ENCODE measurements at regions not wholly inside any gene's neighbourhood (a gene's known extent, or its start where the extent isn't known, plus 50 kb on each side); places are given as distances from the start of the nearest gene placed in this dataset.

DNA sequence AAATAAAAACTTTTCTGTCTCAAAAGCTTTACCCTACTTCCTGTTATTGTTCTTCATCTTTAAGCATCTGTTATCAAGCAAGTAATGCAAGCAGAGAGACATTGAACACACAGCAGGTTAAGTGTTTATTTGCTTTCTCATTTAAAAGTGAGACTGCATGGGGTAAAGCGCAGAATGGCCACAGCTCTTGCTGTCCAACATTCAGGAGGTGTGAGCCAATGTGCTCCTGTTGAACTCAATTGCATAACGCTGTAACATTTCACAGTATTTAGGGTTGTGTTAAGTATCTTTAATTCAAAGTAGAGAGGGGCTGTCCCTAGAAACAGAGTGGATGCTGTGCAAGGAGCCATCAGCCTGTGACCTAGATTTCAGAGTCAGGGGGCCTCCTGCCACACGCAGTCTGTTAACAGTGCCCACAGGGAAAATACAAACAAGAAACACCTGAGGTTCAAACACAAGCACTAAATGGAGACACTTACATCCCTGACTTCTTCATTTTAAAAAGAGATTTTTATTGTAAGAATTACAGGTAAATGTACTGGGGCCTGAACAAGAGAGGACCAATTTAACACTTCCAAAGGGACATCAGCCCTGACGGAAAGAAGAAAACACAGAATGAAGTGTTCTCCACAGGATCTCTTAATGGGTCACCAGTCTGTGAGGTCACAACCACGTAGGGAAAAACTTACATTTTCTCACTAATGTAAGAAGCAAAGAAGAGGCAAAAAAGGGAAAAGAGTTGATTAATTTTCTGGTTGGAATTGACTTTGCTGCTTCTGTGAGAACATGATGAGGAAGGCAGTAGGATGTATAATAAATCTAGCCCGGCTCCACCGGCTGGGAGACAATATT lies 815.1 kb downstream of the VGLL3 start:
- DNase-seq (ENCODE audit: low spot score) = no peak

DNA sequence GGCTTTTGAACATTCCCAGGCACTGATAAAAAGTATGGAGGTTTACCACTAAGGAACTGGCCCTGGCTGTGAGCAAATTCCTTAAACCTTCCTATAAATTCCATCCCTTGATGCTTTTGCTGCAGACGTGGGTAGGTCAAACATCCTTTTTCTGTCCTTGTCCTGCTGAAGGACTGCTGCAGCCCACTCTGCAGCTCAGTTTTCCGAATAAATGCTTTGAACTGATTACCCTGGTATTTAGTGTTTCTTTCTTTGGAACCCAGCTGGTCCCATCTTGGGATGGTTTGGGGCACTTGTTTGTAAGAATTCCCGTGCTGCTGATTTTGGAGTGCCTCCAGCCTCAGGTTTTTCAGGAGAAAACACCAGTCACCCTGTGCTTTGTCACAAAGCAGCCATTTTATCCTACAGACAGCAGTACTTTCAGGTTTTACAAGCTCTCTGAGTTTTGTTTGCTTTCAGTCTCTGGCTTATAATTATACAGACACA lies 815.9 kb downstream of the VGLL3 start:
- DNase-seq (ENCODE audit: low spot score) = no peak

DNA sequence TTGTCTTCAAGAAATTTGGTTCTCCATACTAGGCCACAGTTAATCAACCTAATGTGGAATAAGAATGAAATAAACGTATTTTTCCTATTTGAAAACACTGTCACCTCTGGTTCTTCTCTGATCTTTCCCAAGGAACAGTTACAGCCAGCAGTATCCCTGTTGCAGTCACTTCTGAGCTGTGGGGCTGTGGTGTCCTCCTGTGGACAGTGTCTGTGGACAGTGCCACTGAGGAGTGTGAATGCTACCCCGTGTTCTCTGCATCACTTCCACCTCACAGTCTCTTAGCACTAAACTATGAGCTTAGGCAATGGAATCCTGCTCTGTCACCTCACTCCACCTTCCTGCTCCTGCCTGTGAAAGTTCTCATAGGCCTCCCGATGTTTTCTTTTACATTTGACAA lies 817.5 kb downstream of the VGLL3 start:
- DNase-seq (ENCODE audit: low spot score) = no peak

DNA sequence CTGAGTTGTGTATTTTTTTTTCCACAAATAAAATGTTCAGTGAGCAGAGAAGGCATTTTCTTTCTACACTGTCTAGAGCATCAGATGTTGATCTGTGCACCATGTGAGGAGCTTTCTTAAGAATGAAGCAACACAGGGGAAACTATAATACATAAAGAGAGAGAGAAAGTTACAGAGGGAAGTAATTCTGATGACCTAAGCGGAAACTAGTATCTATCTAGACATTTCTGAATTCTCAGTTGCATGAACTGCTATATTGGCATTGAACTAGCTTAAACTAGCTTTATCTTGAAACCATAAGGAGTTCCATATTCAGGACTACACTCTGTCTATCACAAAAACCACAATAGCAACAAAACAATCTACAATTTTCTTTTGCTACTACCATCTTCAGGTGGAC lies 822.4 kb downstream of the VGLL3 start:
- DNase-seq (ENCODE audit: low spot score) = no peak

DNA sequence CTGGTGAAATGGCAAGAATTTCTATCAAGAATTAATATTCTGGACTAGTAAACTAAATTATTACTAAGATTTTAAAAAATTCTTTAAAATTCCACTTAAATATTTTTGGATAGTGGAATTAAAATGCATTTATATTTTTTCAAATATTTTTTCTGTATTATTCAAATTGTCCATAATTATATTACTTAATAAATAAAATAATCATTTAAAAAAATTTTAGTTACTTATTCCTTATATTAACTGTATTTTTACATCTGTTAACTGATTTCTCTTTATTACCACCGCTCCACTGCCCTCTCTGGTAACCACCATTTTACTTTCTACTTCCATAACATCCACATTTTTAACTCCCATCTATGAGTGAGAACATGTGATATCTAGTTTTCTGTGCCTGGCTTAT lies 828.4 kb downstream of the VGLL3 start:
- DNase-seq (ENCODE audit: low spot score) = no peak

DNA sequence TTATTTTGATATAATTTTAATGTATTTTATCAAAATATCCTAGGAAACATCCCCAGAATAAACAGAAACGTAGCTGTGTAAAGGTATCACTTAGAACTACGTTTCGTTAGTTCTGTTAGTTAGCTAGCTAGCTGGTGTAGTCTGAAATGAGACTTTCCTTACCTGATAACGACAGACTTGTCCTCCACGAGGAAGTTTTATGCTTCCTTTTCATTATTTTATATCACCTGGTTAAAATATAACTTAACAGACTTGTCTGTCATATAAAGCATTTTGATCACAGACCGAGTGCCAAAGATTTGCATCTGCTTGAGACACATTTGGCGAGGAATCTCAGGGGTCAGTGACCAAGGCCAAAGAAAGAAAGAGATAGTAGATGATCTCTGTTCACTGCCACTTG lies 829.5 kb downstream of the VGLL3 start:
- no peak for DNase-seq (ENCODE audit: low spot score)

DNA sequence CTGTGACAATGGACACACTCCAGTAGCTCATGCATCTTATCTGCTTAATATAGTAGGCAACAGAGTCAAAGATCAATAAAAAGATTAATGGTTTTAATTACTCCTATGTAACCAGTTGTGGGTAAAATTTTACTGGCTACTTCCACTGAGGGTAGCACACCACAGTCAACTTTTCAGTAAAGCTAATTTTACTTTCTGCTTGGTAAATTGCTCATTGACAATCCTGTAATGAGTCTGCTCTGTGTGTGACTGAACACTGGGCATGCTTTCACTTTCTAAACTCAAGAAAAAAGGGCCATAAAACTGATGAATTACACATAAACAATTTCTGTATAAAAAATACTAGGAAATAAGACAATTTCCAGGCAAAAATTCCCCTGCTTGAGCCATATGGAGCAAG lies 838.3 kb downstream of the VGLL3 start:
- no peak for DNase-seq (ENCODE audit: low spot score)

DNA sequence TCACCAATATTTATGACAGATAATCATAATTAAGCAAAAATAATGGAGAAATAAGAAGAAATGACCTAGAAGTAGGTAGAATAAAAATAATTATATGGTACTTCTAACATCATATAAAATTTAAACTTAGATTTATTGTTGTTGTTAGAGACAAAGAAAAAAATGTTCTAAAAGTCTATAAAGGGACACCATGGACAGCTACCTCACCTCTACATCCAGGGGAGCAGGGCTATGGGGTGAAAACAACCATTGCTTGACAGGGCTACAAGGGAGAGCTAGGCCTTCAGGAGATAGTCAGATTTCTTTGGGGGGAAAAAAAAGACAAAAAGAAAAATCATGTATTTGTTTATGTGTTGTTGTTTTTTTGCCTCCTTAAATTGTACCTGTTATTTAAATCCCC lies 841.9 kb downstream of the VGLL3 start:
- no peak for DNase-seq (ENCODE audit: low spot score)

DNA sequence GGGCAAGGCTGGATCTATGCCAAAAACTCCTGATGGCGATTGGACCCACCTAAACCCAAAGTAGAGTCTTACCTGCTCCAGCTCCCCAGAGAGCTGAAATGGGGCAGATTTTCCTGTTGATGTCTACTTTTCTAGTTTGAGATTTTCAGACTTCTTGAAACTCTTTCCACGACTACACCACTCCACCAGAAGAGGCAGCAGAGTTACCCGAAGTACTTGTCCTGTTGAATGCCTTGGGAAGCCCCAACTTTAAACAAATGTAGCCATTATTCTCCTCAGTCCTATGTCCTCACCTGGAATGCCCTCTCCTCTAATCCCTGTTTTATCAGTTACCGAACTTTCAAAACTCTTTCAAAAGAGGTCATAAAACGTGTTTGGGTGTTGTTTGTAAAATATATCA lies 843.8 kb downstream of the VGLL3 start:
- no peak for DNase-seq (ENCODE audit: low spot score)

DNA sequence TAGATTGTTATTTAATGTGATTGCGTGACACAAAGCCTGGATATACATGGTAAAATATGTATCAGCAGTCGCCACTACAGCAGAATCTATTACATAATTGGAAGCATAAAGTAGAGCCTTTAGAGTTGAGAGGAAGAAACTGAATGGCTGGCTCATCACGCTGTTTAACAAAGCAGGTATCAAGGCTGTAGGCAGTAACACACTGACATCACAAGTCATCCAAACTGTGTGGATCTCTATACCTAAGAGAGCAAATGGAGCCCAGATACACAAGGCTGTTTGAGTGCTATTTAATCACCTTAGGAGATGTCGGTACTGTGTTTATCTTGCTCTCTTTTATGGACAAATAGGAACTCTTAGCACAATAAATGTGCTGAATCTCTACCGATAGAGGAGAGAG lies 864.4 kb downstream of the VGLL3 start:
- DNase-seq (ENCODE audit: low spot score) = no peak

Measured in putamen (tissue), 1 donor.